GM20000 (cell line): ENCODE measurements at regions not wholly inside any gene's neighbourhood (a gene's known extent, or its start where the extent isn't known, plus 50 kb on each side); places are given as distances from the start of the nearest gene placed in this dataset.
"Not testable (repeated sequence)": the region's sequence is repeated elsewhere in the genome, so short reads cannot be mapped to it uniquely, and the experiment has no call there.

Source experiments
- DNase-seq: peaks from one replicate; pipeline ENCODE4 v3.0.0; 2012; ENCODE audit warnings: low spot score
- TF ChIP-seq, protein P1 (sequence below): IDR thresholded peaks from 2 replicates; pipeline ENCODE4 v1.5.1; 2012; ENCODE audit warnings: mild to moderate bottlenecking, control low read depth; ENCODE audit errors: extremely low read depth, missing control alignments

DNA sequence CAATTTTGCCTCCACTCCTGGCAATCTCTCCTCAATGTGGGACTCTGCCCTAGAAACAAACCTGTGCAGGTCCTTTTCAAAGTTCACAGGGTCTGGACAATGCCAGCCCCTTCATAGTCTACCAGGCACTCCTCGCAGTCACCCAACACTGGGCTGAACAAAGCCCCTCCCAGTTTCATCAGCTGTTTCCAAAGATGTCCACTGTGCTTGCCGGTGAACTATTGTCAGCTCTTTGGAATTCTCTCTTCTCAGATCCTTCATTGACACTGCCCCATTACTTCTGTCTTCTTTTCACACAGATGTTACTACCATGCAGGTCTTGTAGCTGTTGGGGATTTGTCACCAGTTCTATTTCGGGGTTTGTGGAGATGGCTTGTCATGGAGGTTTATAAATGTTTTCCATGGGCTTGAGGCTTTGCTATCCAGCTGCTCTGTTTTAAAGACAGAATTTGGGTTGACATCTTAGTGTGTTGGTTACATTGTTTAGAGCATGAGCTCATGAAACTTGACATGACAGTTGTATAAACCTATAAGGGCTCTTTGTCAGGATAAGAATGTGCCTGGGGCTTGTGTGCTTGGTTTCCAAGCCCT is 77.3 kb upstream of the DHRS4 start:
- TF ChIP-seq, protein P1, sequence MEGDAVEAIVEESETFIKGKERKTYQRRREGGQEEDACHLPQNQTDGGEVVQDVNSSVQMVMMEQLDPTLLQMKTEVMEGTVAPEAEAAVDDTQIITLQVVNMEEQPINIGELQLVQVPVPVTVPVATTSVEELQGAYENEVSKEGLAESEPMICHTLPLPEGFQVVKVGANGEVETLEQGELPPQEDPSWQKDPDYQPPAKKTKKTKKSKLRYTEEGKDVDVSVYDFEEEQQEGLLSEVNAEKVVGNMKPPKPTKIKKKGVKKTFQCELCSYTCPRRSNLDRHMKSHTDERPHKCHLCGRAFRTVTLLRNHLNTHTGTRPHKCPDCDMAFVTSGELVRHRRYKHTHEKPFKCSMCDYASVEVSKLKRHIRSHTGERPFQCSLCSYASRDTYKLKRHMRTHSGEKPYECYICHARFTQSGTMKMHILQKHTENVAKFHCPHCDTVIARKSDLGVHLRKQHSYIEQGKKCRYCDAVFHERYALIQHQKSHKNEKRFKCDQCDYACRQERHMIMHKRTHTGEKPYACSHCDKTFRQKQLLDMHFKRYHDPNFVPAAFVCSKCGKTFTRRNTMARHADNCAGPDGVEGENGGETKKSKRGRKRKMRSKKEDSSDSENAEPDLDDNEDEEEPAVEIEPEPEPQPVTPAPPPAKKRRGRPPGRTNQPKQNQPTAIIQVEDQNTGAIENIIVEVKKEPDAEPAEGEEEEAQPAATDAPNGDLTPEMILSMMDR = no peak

DNA sequence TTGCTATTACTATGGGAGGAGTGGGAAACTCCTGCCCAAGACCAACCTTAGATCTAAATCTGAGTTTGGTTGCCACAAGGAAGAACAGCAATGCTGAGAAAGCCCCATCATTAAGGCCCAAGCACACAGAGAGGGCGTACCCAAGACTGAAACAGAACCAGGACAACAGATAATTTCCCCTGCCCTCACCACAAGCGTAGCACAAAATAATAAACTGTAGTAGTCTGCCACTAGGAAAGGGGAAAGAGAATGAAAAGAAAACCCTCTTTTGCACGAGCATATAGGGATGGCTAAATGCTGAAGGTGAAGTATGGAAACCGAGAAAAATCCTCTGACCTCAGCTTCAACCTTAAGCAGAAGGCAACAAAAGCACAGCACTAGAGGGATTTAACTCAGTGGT is 76.5 kb upstream of the DHRS4 start:
- no peak for DNase-seq
- TF ChIP-seq, protein P1 = no peak

More for the DNA sequence above, 77.3 kb upstream of the DHRS4 start:
- no peak for DNase-seq

DNA sequence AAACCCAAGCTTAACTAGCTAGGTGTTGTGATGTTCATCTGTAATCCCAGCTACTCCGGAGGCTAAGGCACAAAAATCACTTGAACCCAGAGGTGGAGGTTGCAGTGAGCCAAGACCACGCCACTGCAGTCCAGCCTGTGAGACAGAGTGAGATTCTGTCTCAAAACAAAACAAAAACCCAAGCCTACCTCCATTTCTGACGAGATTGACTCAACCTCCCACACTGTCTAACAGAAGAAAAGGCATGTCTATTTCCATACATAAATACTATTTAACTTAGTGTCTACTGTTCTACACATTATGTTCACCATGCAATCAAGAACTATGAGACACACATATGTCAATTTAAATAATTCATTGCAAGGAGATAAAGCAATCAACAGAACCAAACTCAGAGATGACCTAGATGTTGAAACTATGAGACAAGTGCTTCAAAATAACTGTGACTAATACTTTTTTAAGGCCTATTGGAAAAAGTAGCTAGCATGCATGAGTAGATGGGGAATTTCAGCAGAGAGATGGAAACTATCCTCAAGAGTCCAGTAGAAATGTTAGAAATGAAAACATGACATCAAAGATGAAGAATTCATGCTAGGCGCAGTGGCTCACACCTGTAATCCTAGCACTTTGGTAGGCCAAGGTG is 75.9 kb upstream of the DHRS4 start:
- peak; percentile 39 for DNase-seq
- TF ChIP-seq, protein P1 = no peak

DNA sequence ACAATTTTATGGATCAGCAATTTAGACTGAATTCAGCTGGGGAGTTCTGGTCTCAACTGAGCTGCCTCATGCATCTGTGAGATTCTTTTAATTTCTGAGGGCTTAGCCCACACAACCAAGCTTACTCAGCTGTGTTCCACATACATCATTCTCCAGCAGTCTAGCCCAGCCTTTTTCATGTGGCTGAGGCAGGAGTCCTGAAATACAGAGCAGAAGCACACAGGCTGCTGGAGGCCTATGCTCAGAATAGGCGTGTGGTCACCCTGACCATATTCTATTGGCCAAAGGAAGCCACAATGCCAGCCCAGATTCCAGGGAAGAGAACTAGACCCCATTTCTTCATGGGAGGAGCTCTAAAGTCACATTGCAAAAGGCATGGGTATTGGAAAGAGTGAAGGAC is 72.3 kb upstream of the DHRS4 start:
- TF ChIP-seq, protein P1 = no peak
- DNase-seq = no peak

DNA sequence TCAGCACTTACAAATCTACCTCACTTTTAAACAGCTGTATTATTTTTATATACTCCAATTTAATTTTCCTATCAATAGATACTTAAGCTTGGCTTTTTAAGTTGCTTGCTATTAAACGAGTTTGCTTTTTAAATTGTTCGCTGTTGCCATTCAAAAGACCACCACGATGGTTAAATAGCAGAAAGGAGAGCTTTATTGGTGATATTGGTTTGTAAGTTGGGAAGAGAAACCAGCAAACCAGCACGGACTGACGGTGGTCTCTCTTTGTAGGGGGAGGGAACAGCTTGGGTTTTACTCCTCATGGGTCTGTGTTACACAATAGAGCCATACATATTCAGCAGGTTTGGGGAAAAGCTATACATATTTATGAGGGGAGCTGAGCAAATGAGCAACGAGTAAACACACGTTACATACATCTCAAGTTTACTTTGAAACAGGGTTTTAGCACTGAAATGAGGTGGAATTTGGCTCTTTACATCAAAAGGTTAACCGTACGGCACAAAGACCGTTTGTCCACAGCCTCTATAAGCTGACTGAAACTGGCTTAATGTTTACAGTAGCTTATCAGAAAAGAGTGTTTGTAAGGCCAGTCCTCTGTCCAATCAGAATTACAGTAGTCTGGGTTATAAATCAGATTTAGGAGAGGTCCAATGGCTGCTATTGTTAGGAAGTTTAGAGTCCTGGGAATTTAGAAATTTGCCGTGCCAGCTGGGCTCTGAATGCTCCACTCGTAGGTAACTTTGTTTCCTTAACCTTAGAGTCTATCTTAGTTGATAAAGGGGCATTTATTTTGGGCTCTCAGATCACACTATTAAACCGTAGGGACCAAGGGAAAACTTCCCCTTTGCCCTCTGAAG is 69.7 kb upstream of the DHRS4 start:
- TF ChIP-seq, protein P1 = no peak

DNA sequence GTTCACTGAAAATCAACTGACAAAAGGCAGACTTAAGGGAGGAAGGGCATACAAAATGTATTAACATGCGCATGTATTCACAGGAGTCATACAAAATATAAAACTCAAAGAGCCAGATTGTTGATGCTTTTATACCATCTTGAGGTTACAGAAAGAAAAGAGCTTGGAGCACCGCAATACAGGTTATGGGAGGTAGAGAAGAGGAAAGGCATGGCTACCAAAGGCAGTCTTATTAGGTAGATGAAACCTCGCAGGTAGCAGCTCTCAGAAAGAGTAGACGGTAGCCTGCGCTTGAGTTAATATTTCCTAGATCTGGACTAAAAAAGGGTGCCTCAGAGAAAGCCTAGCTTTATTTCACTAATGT is 69.0 kb upstream of the DHRS4 start:
- TF ChIP-seq, protein P1 = no peak
- DNase-seq = no peak

More for the DNA sequence above, 69.7 kb upstream of the DHRS4 start:
- DNase-seq = no peak

DNA sequence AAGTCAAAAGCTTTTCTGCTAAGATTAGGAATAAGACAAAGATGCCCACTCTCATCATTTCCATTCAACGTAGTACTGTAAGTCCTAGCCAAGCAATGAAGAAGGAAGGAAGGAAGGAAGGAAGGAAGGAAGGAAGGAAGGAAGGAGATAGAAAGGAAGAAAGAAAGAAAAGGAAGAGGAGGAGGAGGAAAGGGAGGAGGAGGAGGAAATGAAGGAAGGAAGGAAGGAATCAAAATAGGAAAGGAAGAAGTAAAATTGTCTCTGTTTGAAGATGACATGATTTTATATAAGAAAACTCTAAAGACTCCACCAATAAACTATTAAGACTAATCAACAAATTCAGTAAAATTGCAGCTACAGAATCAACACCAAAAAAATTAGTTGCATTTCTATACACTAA is 66.0 kb upstream of the DHRS4 start:
- DNase-seq = no peak
- TF ChIP-seq, protein P1 = no peak

DNA sequence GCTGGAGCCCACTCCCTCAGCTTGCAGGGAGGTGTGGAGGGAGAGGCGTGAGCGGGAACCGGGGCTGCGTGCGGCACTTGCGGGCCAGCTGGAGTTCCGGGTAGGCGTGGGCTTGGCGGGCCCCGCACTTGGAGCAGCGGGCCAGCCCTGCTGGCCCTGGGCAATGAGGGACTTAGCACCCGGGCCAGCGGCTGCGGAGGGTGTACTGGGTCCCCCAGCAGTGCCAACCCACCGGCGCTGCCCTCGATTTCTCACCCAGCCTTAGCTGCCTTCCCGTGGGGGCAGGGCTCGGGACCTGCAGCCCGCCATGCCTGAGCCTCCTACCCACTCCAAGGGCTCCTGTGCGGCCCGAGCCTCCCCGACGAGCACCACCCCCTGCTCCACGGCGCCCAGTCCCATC is 61.9 kb upstream of the DHRS4 start:
- DNase-seq = not testable (repeated sequence)

DNA sequence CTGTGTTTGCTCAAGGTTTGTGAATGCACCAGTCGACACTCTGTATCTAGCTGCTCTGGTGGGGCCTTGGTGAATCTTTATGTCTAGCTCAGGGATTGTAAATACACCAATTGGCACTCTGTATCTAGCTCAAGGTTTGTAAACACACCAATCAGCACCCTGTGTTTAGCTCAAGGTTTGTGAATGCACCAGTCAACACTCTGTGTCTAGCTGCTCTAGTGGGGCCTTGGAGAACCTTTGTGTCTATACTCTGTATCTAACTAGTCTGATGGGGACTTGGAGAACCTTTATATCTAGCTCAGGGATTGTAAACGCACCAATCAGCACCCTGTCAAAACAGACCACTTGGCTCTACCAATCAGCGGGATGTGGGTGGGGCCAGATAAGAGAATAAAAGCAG is 61.3 kb upstream of the DHRS4 start:
- DNase-seq = not testable (repeated sequence)
